ENCODE measurements at regions not wholly inside any gene's neighbourhood (a gene's known extent, or its start where the extent isn't known, plus 50 kb on each side); places are given as distances from the start of the nearest gene placed in this dataset.

- Mint-ChIP-seq H3K4me3 (peak overlapping the region; percentile 77 to 92 (median 86)), H3K36me3 (no peaks in the 10 kb centered on the region), H3K9me3 (no peaks in the 10 kb centered on the region), H3K27ac (peak overlapping the region in 6 of 9 donors; percentile 20 to 79 (median 41)), H3K4me1 (peaks cover 12 to 24% (median 15%) of the 10 kb centered on the region in 7 donors), H3K27me3 (peaks cover 22 to 58% (median 35%) of the 10 kb centered on the region in 5 donors)
- ChIA-PET POLR2A (no interaction called here), CTCF (interaction anchor here (0.9 to 1.7 kb wide), 6 partner anchors 8 to 1420 kb away, joined by 3 to 8 read pairs (median 3); no protein-coding TSS in a partner anchor)
- H3K4me1 ChIP-seq (ENCODE audit: control insufficient read depth in 2 of 2, insufficient read depth in 2 of 2, low read length in 2 of 2), result peaks cover 4 to 9% of the 10 kb centered on the region in 2 donors
- no peaks in the 10 kb centered on the region for H3K36me3 ChIP-seq (ENCODE audit: control insufficient read depth in 2 of 3, insufficient read depth in 3 of 3, low read length in 3 of 3)
- H3K27me3 ChIP-seq (ENCODE audit: control insufficient read depth in 2 of 2, insufficient read depth in 2 of 2, low read length in 2 of 2), result no peaks in the 10 kb centered on the region
- ATAC-seq (peak; percentile 96), DNase-seq (peak; percentile 54 to 80 (median 72))
- peak overlapping the region; percentile 59 for H3K4me3 ChIP-seq (ENCODE audit: low read length)
- no peaks in the 10 kb centered on the region for H3K9me3 ChIP-seq (ENCODE audit: control insufficient read depth in 2 of 3, low read length in 3 of 3)
- no peak overlapping the region for H3K27ac ChIP-seq (ENCODE audit: low read depth, low read length)
- intact Hi-C loops (cut with micrococcal nuclease), result loop anchor here (1.0 to 5.0 kb wide), 2 partner anchors 314 to 510 kb away; no protein-coding TSS in a partner anchor
Observed at GRCh38 chr2:136423516-136423996, 305.6 kb upstream of the CXCR4 start.

GRCh38 chr2:136422512-136422911, 304.6 kb upstream of the CXCR4 start:
- POLR2A ChIA-PET, result no interaction called here
- Histone ChIP-seq H3K27ac (ENCODE audit: low read depth, low read length) (no peak overlapping the region), H3K4me3 (ENCODE audit: low read length) (no peak overlapping the region), H3K9me3 (ENCODE audit: control insufficient read depth in 2 of 3, low read length in 3 of 3) (no peaks in the 10 kb centered on the region), H3K36me3 (ENCODE audit: control insufficient read depth in 2 of 3, insufficient read depth in 3 of 3, low read length in 3 of 3) (no peaks in the 10 kb centered on the region), H3K27me3 (ENCODE audit: control insufficient read depth in 2 of 2, insufficient read depth in 2 of 2, low read length in 2 of 2) (no peaks in the 10 kb centered on the region), H3K4me1 (ENCODE audit: control insufficient read depth in 2 of 2, insufficient read depth in 2 of 2, low read length in 2 of 2) (peaks cover 4 to 9% of the 10 kb centered on the region in 2 donors)
- intact Hi-C loops (cut with micrococcal nuclease), result loop anchor here (5.0 kb wide), 1 partner anchor 315 kb away; no protein-coding TSS in a partner anchor
- Mint-ChIP-seq H3K27ac (no peak overlapping the region), H3K4me3 (peak overlapping the region in 6 of 10 donors; percentile 6 to 92 (median 29)), H3K27me3 (peaks cover 32 to 67% (median 41%) of the 10 kb centered on the region in 5 donors), H3K36me3 (no peaks in the 10 kb centered on the region), H3K4me1 (peaks cover 12 to 24% (median 15%) of the 10 kb centered on the region in 7 donors), H3K9me3 (no peaks in the 10 kb centered on the region)
- CTCF ChIA-PET, result interaction anchor here (0.7 to 1.7 kb wide), 5 partner anchors 12 to 1582 kb away, joined by 3 to 8 read pairs (median 5); no protein-coding TSS in a partner anchor
- ATAC-seq (no peak), DNase-seq (no peak)

- Mint-ChIP-seq H3K27ac (peak overlapping the region in 1 of 9 donors; percentile 31), H3K9me3 (no peaks in the 10 kb centered on the region), H3K36me3 (no peaks in the 10 kb centered on the region), H3K27me3 (peaks cover 34 to 61% (median 53%) of the 10 kb centered on the region in 5 donors), H3K4me1 (peaks cover 12 to 24% (median 15%) of the 10 kb centered on the region in 7 donors), H3K4me3 (no peak overlapping the region)
- DNase-seq (no peak), ATAC-seq (no peak)
- ChIA-PET POLR2A (no interaction called here), CTCF (no interaction called here)
- H3K36me3 ChIP-seq (ENCODE audit: control insufficient read depth in 2 of 3, insufficient read depth in 3 of 3, low read length in 3 of 3), result no peaks in the 10 kb centered on the region
- no peaks in the 10 kb centered on the region for H3K27me3 ChIP-seq (ENCODE audit: control insufficient read depth in 2 of 2, insufficient read depth in 2 of 2, low read length in 2 of 2)
- H3K27ac ChIP-seq (ENCODE audit: low read depth, low read length), result no peak overlapping the region
- H3K4me3 ChIP-seq (ENCODE audit: low read length), result no peak overlapping the region
- peaks cover 4 to 9% of the 10 kb centered on the region in 2 donors for H3K4me1 ChIP-seq (ENCODE audit: control insufficient read depth in 2 of 2, insufficient read depth in 2 of 2, low read length in 2 of 2)
- no peaks in the 10 kb centered on the region for H3K9me3 ChIP-seq (ENCODE audit: control insufficient read depth in 2 of 3, low read length in 3 of 3)
- intact Hi-C loops (cut with micrococcal nuclease), result loop anchor here (5.0 kb wide), 1 partner anchor 317 kb away; no protein-coding TSS in a partner anchor
Observed at GRCh38 chr2:136420346-136420745, 302.4 kb upstream of the CXCR4 start.

- no peaks in the 10 kb centered on the region for H3K36me3 ChIP-seq (ENCODE audit: control insufficient read depth in 2 of 3, insufficient read depth in 3 of 3, low read length in 3 of 3)
- CTCF ChIA-PET, result no interaction called here
- POLR2A ChIA-PET, result no interaction called here
- no peaks in the 10 kb centered on the region for H3K4me1 ChIP-seq (ENCODE audit: control insufficient read depth in 2 of 2, insufficient read depth in 2 of 2, low read length in 2 of 2)
- Mint-ChIP-seq H3K27me3 (peaks cover 6 to 48% (median 16%) of the 10 kb centered on the region in 5 donors), H3K4me1 (peaks cover 0 to 1% (median 0%) of the 10 kb centered on the region in 7 donors), H3K4me3 (no peak overlapping the region), H3K27ac (no peak overlapping the region), H3K36me3 (no peaks in the 10 kb centered on the region), H3K9me3 (no peaks in the 10 kb centered on the region)
- no peak overlapping the region for H3K27ac ChIP-seq (ENCODE audit: low read depth, low read length)
- H3K9me3 ChIP-seq (ENCODE audit: control insufficient read depth in 2 of 3, low read length in 3 of 3), result no peaks in the 10 kb centered on the region
- DNase-seq, result no peak
- no peak overlapping the region for H3K4me3 ChIP-seq (ENCODE audit: low read length)
- no peak for ATAC-seq
- intact Hi-C loops (cut with micrococcal nuclease), result no loop called here
- no peaks in the 10 kb centered on the region for H3K27me3 ChIP-seq (ENCODE audit: control insufficient read depth in 2 of 2, insufficient read depth in 2 of 2, low read length in 2 of 2)
Observed at GRCh38 chr2:136411946-136412345, 294.0 kb upstream of the CXCR4 start.

GRCh38 chr2:136410673-136411072, 292.7 kb upstream of the CXCR4 start:
- H3K4me3 ChIP-seq (ENCODE audit: low read length), result no peak overlapping the region
- no peak for DNase-seq
- no peaks in the 10 kb centered on the region for H3K36me3 ChIP-seq (ENCODE audit: control insufficient read depth in 2 of 3, insufficient read depth in 3 of 3, low read length in 3 of 3)
- intact Hi-C loops (cut with micrococcal nuclease), result no loop called here
- H3K9me3 ChIP-seq (ENCODE audit: control insufficient read depth in 2 of 3, low read length in 3 of 3), result no peaks in the 10 kb centered on the region
- H3K36me3 Mint-ChIP-seq, result no peaks in the 10 kb centered on the region
- CTCF ChIA-PET, result no interaction called here
- ATAC-seq, result no peak
- POLR2A ChIA-PET, result no interaction called here
- no peaks in the 10 kb centered on the region for H3K4me1 ChIP-seq (ENCODE audit: control insufficient read depth in 2 of 2, insufficient read depth in 2 of 2, low read length in 2 of 2)
- no peak overlapping the region for H3K4me3 Mint-ChIP-seq
- H3K27me3 ChIP-seq (ENCODE audit: control insufficient read depth in 2 of 2, insufficient read depth in 2 of 2, low read length in 2 of 2), result no peaks in the 10 kb centered on the region
- peaks cover 0 to 46% (median 14%) of the 10 kb centered on the region in 5 donors for H3K27me3 Mint-ChIP-seq
- H3K4me1 Mint-ChIP-seq, result peaks cover 0 to 1% (median 0%) of the 10 kb centered on the region in 7 donors
- no peak overlapping the region for H3K27ac Mint-ChIP-seq
- no peak overlapping the region for H3K27ac ChIP-seq (ENCODE audit: low read depth, low read length)
- no peaks in the 10 kb centered on the region for H3K9me3 Mint-ChIP-seq

GRCh38 chr2:136408795-136409194, 290.8 kb upstream of the CXCR4 start:
- intact Hi-C loops (cut with micrococcal nuclease), result no loop called here

GRCh38 chr2:136407952-136408318, 290.0 kb upstream of the CXCR4 start:
- CTCF ChIA-PET, result no interaction called here

More at GRCh38 chr2:136408795-136409194, 290.8 kb upstream of the CXCR4 start:
- Mint-ChIP-seq H3K27ac (no peak overlapping the region), H3K9me3 (no peaks in the 10 kb centered on the region), H3K27me3 (peaks cover 15 to 53% (median 27%) of the 10 kb centered on the region in 5 donors), H3K4me1 (peaks cover 0 to 1% (median 0%) of the 10 kb centered on the region in 7 donors), H3K4me3 (no peak overlapping the region), H3K36me3 (no peaks in the 10 kb centered on the region)
- Histone ChIP-seq H3K36me3 (ENCODE audit: control insufficient read depth in 2 of 3, insufficient read depth in 3 of 3, low read length in 3 of 3) (no peaks in the 10 kb centered on the region), H3K27me3 (ENCODE audit: control insufficient read depth in 2 of 2, insufficient read depth in 2 of 2, low read length in 2 of 2) (peaks cover 0 to 2% of the 10 kb centered on the region in 2 donors), H3K4me1 (ENCODE audit: control insufficient read depth in 2 of 2, insufficient read depth in 2 of 2, low read length in 2 of 2) (no peaks in the 10 kb centered on the region), H3K27ac (ENCODE audit: low read depth, low read length) (no peak overlapping the region), H3K9me3 (ENCODE audit: control insufficient read depth in 2 of 3, low read length in 3 of 3) (no peaks in the 10 kb centered on the region), H3K4me3 (ENCODE audit: low read length) (no peak overlapping the region)
- ATAC-seq (no peak), DNase-seq (no peak)
- ChIA-PET CTCF (no interaction called here), POLR2A (no interaction called here)

More at GRCh38 chr2:136407952-136408318, 290.0 kb upstream of the CXCR4 start:
- Mint-ChIP-seq H3K27ac (no peak overlapping the region), H3K4me1 (peaks cover 0 to 1% (median 0%) of the 10 kb centered on the region in 7 donors), H3K27me3 (peaks cover 20 to 57% (median 34%) of the 10 kb centered on the region in 5 donors), H3K36me3 (no peaks in the 10 kb centered on the region), H3K9me3 (no peaks in the 10 kb centered on the region), H3K4me3 (no peak overlapping the region)
- Histone ChIP-seq H3K9me3 (ENCODE audit: control insufficient read depth in 2 of 3, low read length in 3 of 3) (no peaks in the 10 kb centered on the region), H3K36me3 (ENCODE audit: control insufficient read depth in 2 of 3, insufficient read depth in 3 of 3, low read length in 3 of 3) (no peaks in the 10 kb centered on the region), H3K27ac (ENCODE audit: low read depth, low read length) (no peak overlapping the region), H3K4me1 (ENCODE audit: control insufficient read depth in 2 of 2, insufficient read depth in 2 of 2, low read length in 2 of 2) (no peaks in the 10 kb centered on the region), H3K4me3 (ENCODE audit: low read length) (no peak overlapping the region), H3K27me3 (ENCODE audit: control insufficient read depth in 2 of 2, insufficient read depth in 2 of 2, low read length in 2 of 2) (peaks cover 0 to 3% of the 10 kb centered on the region in 2 donors)
- POLR2A ChIA-PET, result no interaction called here
- DNase-seq (no peak), ATAC-seq (peak; percentile 29)
- intact Hi-C loops (cut with micrococcal nuclease), result no loop called here

Data from naive thymus-derived CD4-positive, alpha-beta T cell (primary cell).